ENCODE measurements at regions not wholly inside any gene's neighbourhood (a gene's known extent, or its start where the extent isn't known, plus 50 kb on each side); places are given as distances from the start of the nearest gene placed in this dataset.
"Not testable (repeated sequence)": the region's sequence is repeated elsewhere in the genome, so short reads cannot be mapped to it uniquely, and the experiment has no call there.

DNA sequence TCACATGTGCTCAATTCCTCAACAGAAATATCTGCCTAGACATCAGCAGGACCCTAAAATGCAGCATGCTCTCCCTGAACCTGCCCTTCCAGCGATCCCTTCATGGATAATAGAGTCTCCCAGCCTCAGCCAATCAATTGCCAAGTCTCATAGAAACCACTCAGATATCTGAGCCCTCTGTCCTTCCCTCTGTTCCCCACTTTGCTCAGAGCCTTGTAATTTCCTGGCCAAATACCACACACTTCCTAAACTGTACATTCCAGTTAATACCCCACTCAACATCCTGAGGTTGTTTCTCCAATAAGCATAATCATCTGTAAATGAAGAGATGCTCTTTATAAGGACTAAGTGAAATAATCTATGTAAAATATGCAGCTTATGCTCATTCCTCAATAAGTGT, 59.3 kb upstream of the PTGFRN start:
- Histone ChIP-seq H3K27me3 (replicated peaks in 1 of 2; ENCODE audit: control insufficient read depth in 2 of 2, insufficient read depth in 2 of 2, low read length in 1 of 2) (no peaks in the 10 kb centered on the region), H4K20me1 (ENCODE audit: control insufficient read depth, insufficient read depth) (no peaks in the 10 kb centered on the region), H2AFZ (ENCODE audit: control insufficient read depth, low read depth, low read length) (no peak overlapping the region), H3K79me2 (ENCODE audit: control insufficient read depth, insufficient read depth, low read length) (no peaks in the 10 kb centered on the region), H3K4me1 (ENCODE audit: control insufficient read depth, insufficient read depth, low read length) (peaks cover 8% of the 10 kb centered on the region; the same call in 1 of the 2 replicates), H3K9me3 (replicated peaks; ENCODE audit: control insufficient read depth, insufficient read depth, low read length) (no peaks in the 10 kb centered on the region), H3K36me3 (ENCODE audit: control insufficient read depth in 2 of 2, insufficient read depth in 2 of 2, low read length in 1 of 2) (no peaks in the 10 kb centered on the region), H3K4me2 (ENCODE audit: control insufficient read depth, insufficient read depth) (no peak overlapping the region), H3K27ac (ENCODE audit: control insufficient read depth, insufficient read depth) (no peak overlapping the region), H3K4me3 (no peak overlapping the region), H3K9ac (ENCODE audit: control insufficient read depth, insufficient read depth, low read length) (no peak overlapping the region)
- in situ Hi-C loops (cut with MboI) (no loop called here), intact Hi-C loops (cut with micrococcal nuclease; ENCODE audit: unreplicated experiment) (no loop called here)
- SMC1A ChIA-PET (ENCODE audit: uncharacterized antibody, unreplicated experiment), result interaction anchor here (0.6 to 4.0 kb wide), 3 partner anchors 23 to 273 kb away, joined by 3 to 11 read pairs (median 3); no protein-coding TSS in a partner anchor
- BruUV-seq (replicated peaks), result no TSS peak
- ATAC-seq (no peak), DNase-seq (ENCODE audit: low read depth, low spot score) (no peak), FAIRE-seq (no peak)
- RAD21 ChIA-PET (ENCODE audit: unreplicated experiment), result no interaction called here
- CTCF ChIA-PET, result interaction anchor here (1.0 kb wide), 2 partner anchors 27 to 31 kb away, joined by 3 to 4 read pairs; no protein-coding TSS in a partner anchor
- TF ChIP-seq CHD4 (IDR thresholded peaks at IDR 0.05), result no peak
- TF ChIP-seq MTA2 (IDR thresholded peaks at IDR 0.05; ENCODE audit: low read depth), result no peak
- no peak for TF ChIP-seq RAD51 (IDR thresholded peaks at IDR 0.05)
- no peak for TF ChIP-seq CHD2 (IDR thresholded peaks at IDR 0.05; ENCODE audit: borderline replicate concordance, low read depth, low read length)
- no peak for TF ChIP-seq ZNF24 (IDR thresholded peaks at IDR 0.05)
- no peak for TF ChIP-seq POU2F2 (IDR thresholded peaks at IDR 0.05; ENCODE audit: borderline replicate concordance, low read depth, low read length)
- TF ChIP-seq CBX5 (IDR thresholded peaks at IDR 0.05; ENCODE audit: low read depth), result no peak
- TF ChIP-seq, protein P1, sequence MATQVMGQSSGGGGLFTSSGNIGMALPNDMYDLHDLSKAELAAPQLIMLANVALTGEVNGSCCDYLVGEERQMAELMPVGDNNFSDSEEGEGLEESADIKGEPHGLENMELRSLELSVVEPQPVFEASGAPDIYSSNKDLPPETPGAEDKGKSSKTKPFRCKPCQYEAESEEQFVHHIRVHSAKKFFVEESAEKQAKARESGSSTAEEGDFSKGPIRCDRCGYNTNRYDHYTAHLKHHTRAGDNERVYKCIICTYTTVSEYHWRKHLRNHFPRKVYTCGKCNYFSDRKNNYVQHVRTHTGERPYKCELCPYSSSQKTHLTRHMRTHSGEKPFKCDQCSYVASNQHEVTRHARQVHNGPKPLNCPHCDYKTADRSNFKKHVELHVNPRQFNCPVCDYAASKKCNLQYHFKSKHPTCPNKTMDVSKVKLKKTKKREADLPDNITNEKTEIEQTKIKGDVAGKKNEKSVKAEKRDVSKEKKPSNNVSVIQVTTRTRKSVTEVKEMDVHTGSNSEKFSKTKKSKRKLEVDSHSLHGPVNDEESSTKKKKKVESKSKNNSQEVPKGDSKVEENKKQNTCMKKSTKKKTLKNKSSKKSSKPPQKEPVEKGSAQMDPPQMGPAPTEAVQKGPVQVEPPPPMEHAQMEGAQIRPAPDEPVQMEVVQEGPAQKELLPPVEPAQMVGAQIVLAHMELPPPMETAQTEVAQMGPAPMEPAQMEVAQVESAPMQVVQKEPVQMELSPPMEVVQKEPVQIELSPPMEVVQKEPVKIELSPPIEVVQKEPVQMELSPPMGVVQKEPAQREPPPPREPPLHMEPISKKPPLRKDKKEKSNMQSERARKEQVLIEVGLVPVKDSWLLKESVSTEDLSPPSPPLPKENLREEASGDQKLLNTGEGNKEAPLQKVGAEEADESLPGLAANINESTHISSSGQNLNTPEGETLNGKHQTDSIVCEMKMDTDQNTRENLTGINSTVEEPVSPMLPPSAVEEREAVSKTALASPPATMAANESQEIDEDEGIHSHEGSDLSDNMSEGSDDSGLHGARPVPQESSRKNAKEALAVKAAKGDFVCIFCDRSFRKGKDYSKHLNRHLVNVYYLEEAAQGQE (IDR thresholded peaks at IDR 0.05; ENCODE audit: low read depth, low read length), result no peak
- TF ChIP-seq SMARCA5 (IDR thresholded peaks at IDR 0.05), result no peak
- TF ChIP-seq, protein P2, sequence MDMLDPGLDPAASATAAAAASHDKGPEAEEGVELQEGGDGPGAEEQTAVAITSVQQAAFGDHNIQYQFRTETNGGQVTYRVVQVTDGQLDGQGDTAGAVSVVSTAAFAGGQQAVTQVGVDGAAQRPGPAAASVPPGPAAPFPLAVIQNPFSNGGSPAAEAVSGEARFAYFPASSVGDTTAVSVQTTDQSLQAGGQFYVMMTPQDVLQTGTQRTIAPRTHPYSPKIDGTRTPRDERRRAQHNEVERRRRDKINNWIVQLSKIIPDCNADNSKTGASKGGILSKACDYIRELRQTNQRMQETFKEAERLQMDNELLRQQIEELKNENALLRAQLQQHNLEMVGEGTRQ (IDR thresholded peaks at IDR 0.05; ENCODE audit: borderline replicate concordance, low read depth, low read length), result no peak
- 5% methylated on average over 1 of the region's 1 CpG for WGBS (ENCODE audit: insufficient coverage, insufficient replicate concordance, low lambda C conversion rate, missing lambda C conversion rate)
- POLR2A ChIA-PET, result interaction anchor here (0.6 kb wide), 1 partner anchor 80 kb away, joined by 3 read pairs; no protein-coding TSS in a partner anchor

- H3K9ac ChIP-seq (ENCODE audit: control insufficient read depth, insufficient read depth, low read length); SMC1A ChIA-PET (ENCODE audit: uncharacterized antibody, unreplicated experiment); in situ Hi-C loops (cut with MboI); H3K9me3 ChIP-seq (replicated peaks; ENCODE audit: control insufficient read depth, insufficient read depth, low read length); H3K27me3 ChIP-seq (replicated peaks in 1 of 2; ENCODE audit: control insufficient read depth in 2 of 2, insufficient read depth in 2 of 2, low read length in 1 of 2); H3K79me2 ChIP-seq (ENCODE audit: control insufficient read depth, insufficient read depth, low read length); H4K20me1 ChIP-seq (ENCODE audit: control insufficient read depth, insufficient read depth); H3K4me3 ChIP-seq; H3K4me1 ChIP-seq (ENCODE audit: control insufficient read depth, insufficient read depth, low read length); H2AFZ ChIP-seq (ENCODE audit: control insufficient read depth, low read depth, low read length); FAIRE-seq; H3K27ac ChIP-seq (ENCODE audit: control insufficient read depth, insufficient read depth); ATAC-seq; H3K4me2 ChIP-seq (ENCODE audit: control insufficient read depth, insufficient read depth); BruUV-seq (replicated peaks); POLR2A ChIA-PET; RAD21 ChIA-PET (ENCODE audit: unreplicated experiment); H3K36me3 ChIP-seq (ENCODE audit: control insufficient read depth in 2 of 2, insufficient read depth in 2 of 2, low read length in 1 of 2); DNase-seq (ENCODE audit: low read depth, low spot score); intact Hi-C loops (cut with micrococcal nuclease; ENCODE audit: unreplicated experiment): not testable (repeated sequence)
- CTCF ChIA-PET, result interaction anchor here (1.0 kb wide), 1 partner anchor 26 kb away, joined by 3 read pairs; no protein-coding TSS in a partner anchor
- WGBS (ENCODE audit: insufficient coverage, insufficient replicate concordance, low lambda C conversion rate, missing lambda C conversion rate), result 11% methylated on average over 1 of the region's 2 CpGs
Observed at GRCh38 chr1:116851189-116851588, 58.5 kb upstream of the PTGFRN start.

Measured in GM12878 (cell line).